GM19467 (cell line): ENCODE measurements at regions not wholly inside any gene's neighbourhood (a gene's known extent, or its start where the extent isn't known, plus 50 kb on each side); places are given as distances from the start of the nearest gene placed in this dataset.

Source experiments
- ATAC-seq: cut with Tn5 transposase; IDR thresholded peaks from one replicate; pipeline ENCODE4 v1.9.1; 2021; ENCODE audit warnings: mild to moderate bottlenecking, moderate library complexity; ENCODE audit not compliant: unreplicated experiment

DNA sequence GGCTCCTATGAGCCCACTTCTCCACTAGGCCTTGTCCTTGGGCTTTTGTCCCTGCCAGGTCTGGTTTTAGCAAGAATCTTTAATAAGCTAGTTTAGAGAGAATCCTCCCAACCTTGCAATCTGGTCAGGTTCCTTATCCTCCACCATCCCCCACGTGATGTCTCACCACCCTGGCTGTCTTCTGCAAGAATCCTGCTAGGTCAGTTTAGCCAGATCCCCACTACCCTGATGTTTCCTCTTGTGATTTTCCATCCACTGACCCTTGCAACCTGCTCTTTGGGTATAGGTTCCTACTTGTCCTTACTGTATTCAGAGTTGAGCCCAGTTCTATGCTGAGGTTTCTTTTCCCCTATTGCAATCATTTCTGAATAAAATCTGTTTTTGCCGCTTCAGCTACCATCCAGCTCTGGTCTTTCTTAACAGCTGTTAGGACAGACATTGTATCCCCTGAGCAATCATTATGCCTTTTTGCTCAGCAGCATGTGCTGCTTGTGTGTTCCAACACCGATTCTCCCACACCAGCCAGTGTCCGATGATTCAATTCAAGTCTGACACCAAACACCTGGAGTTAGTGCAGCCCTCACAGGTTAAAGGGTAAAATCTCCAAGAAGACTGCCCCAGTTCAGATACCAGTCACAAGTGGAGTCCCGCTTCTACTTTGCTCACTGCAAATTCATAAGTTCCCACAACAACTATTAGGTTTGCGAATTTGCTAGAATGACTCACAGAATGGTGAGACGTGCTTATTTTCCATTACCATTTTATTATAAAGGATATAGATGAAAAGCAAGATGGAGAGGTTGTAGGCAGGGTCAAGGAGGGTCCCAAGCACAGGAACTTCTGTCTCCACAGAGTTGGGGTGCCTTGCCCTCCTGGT, 62.2 kb upstream of the ADCY1 start:
- no peak for ATAC-seq

DNA sequence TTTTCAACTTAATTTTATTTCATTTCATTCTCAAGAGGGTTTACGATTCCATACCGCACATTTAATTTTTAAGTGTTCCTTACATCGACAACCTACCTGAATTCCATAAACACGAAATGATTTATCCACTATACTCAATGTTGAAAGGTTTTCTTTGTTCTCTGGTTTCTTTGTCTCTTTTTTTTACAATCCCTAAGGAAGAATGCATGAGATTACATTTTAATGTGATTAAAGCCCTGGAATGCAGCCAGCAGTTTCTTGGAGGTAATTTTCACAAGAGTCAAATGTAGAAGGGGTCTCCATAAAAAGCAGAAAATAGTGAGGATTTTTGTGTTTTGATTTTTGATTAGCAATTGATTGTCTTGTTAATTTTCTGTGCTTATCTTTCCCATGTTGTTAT, 59.2 kb upstream of the ADCY1 start:
- no peak for ATAC-seq

DNA sequence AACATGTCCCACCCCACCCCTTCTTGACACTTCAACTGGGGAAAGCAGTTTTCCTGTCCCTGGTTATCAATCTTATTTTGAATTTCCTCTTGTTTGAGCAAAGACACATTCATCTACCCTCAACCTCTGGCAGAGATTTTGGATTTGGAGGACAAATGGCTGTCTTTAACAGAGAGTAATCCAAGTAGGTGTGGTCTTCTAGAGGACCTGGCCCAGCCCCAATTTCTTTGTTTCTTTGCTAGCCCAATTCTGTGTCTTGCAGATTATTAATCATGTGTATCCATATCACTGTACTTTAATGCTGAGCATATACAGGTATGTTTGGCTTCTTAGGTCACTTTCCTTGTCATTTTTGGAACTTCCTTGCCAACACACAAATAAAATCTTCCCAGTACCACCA, 58.8 kb upstream of the ADCY1 start:
- ATAC-seq: no peak
